Left lung (tissue), 4 donors: ENCODE measurements at regions not wholly inside any gene's neighbourhood (a gene's known extent, or its start where the extent isn't known, plus 50 kb on each side); places are given as distances from the start of the nearest gene placed in this dataset.
"Not testable (repeated sequence)": the region's sequence is repeated elsewhere in the genome, so short reads cannot be mapped to it uniquely, and the experiment has no call there.

Source experiments
- ATAC-seq: fragments of 200-7000 bp; cut with Tn5 transposase; one replicate; pipeline ENCODE4 v1.9.1; 2020; ENCODE audit warnings: moderate library complexity
- DNase-seq, 4 donors: peaks; one replicate each; pipeline ENCODE4 v3.0.0-alpha.2; 2013 to 2020
- H3K27ac ChIP-seq, 2 donors: fragments of 200-600 bp; sonication (generic) in 1 of 2; one replicate each; pipeline versions ENCODE4 v1.5.0 to v1.8.0; 2020 to 2021
- H3K27me3 ChIP-seq, 2 donors: fragments of 200-600 bp; sonication (generic) in 1 of 2; one replicate each; pipeline versions ENCODE4 v1.5.0 to v1.8.0; 2020 to 2021
- H3K36me3 ChIP-seq, 2 donors: fragments of 200-600 bp; sonication (generic) in 1 of 2; one replicate each; pipeline versions ENCODE4 v1.5.0 to v1.8.0; 2020 to 2021
- H3K4me1 ChIP-seq, 2 donors: fragments of 200-600 bp; one replicate each; pipeline ENCODE4 v1.8.0; 2021
- H3K4me3 ChIP-seq, 2 donors: fragments of 200-600 bp; sonication (generic) in 1 of 2; one replicate each; pipeline versions ENCODE4 v1.5.0 to v1.8.0; 2020 to 2021; ENCODE audit warnings: mild to moderate bottlenecking in 1 of 2
- H3K9me3 ChIP-seq, 2 donors: fragments of 200-600 bp; sonication (generic) in 1 of 2; one replicate each; pipeline versions ENCODE4 v1.5.0 to v1.8.0; 2020 to 2021
- CTCF ChIP-seq, 2 donors: fragments of 200-600 bp; sonication (generic) in 1 of 2; IDR thresholded peaks; one replicate each; pipeline versions ENCODE4 v1.5.0 to v1.8.0; 2021; ENCODE audit warnings: antibody characterized with exemption in 2 of 2
- intact Hi-C, 2 donors: fragments of 100-400 bp; cut with DNase I; formaldehyde crosslinking; loops; one replicate each; pipeline versions ENCODE4 v1.11.2 to v1.14.2; 2022
- donor health status: DM: no; HTN: yes; CAD: no.
- donor health status: DM: no; HTN: no; CAD: no.

- intact Hi-C loops: no loop called here
- Histone ChIP-seq H3K4me1 (no peaks in the 10 kb centered on the region), H3K4me3 (no peak overlapping the region), H3K27ac (no peak overlapping the region), H3K9me3 (peaks cover 0 to 17% of the 10 kb centered on the region in 2 donors), H3K36me3 (no peaks in the 10 kb centered on the region), H3K27me3 (no peaks in the 10 kb centered on the region)
- DNase-seq: no peak
- no peak for ATAC-seq
- no peak for TF ChIP-seq CTCF (IDR thresholded peaks at IDR 0.05)
Observed at GRCh38 chr1:19552291-19553010, 67.1 kb upstream of the CAPZB start.

- H3K27ac ChIP-seq, H3K4me1 ChIP-seq, intact Hi-C loops, ATAC-seq, H3K27me3 ChIP-seq, H3K4me3 ChIP-seq, H3K36me3 ChIP-seq, DNase-seq: not testable (repeated sequence)
- H3K9me3 ChIP-seq: peaks cover 0 to 24% of the 10 kb centered on the region in 2 donors
Observed at GRCh38 chr1:19551837-19552236, 66.5 kb upstream of the CAPZB start.

- intact Hi-C loops, H3K4me1 ChIP-seq, H3K36me3 ChIP-seq, H3K27ac ChIP-seq, ATAC-seq, DNase-seq, H3K4me3 ChIP-seq, H3K27me3 ChIP-seq: not testable (repeated sequence)
- H3K9me3 ChIP-seq: peaks cover 0 to 30% of the 10 kb centered on the region in 2 donors
Observed at GRCh38 chr1:19550437-19550836, 65.1 kb upstream of the CAPZB start.

GRCh38 chr1:19547814-19548213 lies 62.5 kb upstream of the CAPZB start:
- no peaks in the 10 kb centered on the region for H3K4me1 ChIP-seq
- intact Hi-C loops: no loop called here
- no peak overlapping the region for H3K27ac ChIP-seq
- no peaks in the 10 kb centered on the region for H3K36me3 ChIP-seq
- peak; percentile 90 for ATAC-seq
- H3K4me3 ChIP-seq: no peak overlapping the region
- DNase-seq: no peak
- peaks cover 0 to 30% of the 10 kb centered on the region in 2 donors for H3K9me3 ChIP-seq
- TF ChIP-seq CTCF (IDR thresholded peaks at IDR 0.05): no peak
- no peaks in the 10 kb centered on the region for H3K27me3 ChIP-seq

GRCh38 chr1:19536519-19536918 lies 51.2 kb upstream of the CAPZB start:
- no peak for ATAC-seq
- Histone ChIP-seq H3K27me3 (no peaks in the 10 kb centered on the region), H3K36me3 (no peaks in the 10 kb centered on the region), H3K4me1 (no peaks in the 10 kb centered on the region), H3K4me3 (no peak overlapping the region), H3K27ac (no peak overlapping the region), H3K9me3 (peaks cover 0 to 14% of the 10 kb centered on the region in 2 donors)
- intact Hi-C loops: no loop called here
- no peak for TF ChIP-seq CTCF (IDR thresholded peaks at IDR 0.05)
- no peak for DNase-seq

GRCh38 chr1:19535214-19535613 lies 49.9 kb upstream of the CAPZB start:
- Histone ChIP-seq H3K4me1 (no peaks in the 10 kb centered on the region), H3K4me3 (no peak overlapping the region), H3K27ac (no peak overlapping the region), H3K27me3 (no peaks in the 10 kb centered on the region), H3K36me3 (no peaks in the 10 kb centered on the region), H3K9me3 (peaks cover 0 to 16% of the 10 kb centered on the region in 2 donors)
- DNase-seq (no peak), ATAC-seq (no peak)
- TF ChIP-seq CTCF (IDR thresholded peaks at IDR 0.05): no peak
- intact Hi-C loops: no loop called here
